GM23338 (cell line): ENCODE measurements at regions not wholly inside any gene's neighbourhood (a gene's known extent, or its start where the extent isn't known, plus 50 kb on each side); places are given as distances from the start of the nearest gene placed in this dataset.

ENCODE experiments used
- ATAC-seq: fragments of 200-7000 bp; cut with Tn5 transposase; 3 replicates; pipeline ENCODE4 v1.9.1; 2020
- DNase-seq: peaks from one replicate; pipeline ENCODE4 v3.0.0-alpha.2; 2015; ENCODE audit warnings: low spot score
- H2AFZ ChIP-seq: fragments of 200-600 bp; sonication (generic); 2 replicates; pipeline ENCODE4 v1.8.0; 2016; ENCODE audit warnings: antibody characterized with exemption, mild to moderate bottlenecking, moderate library complexity
- H3F3A ChIP-seq: fragments of 200-600 bp; sonication (generic); replicated peaks from 2 replicates; pipeline ENCODE4 v1.8.0; 2017; ENCODE audit warnings: antibody characterized with exemption, mixed run types, low read depth
- H3K27ac ChIP-seq: fragments of 200-600 bp; sonication (generic); 2 replicates; pipeline ENCODE4 v1.6.1; 2016; ENCODE audit warnings: low read depth
- H3K27me3 ChIP-seq: fragments of 200-600 bp; sonication (generic); 2 replicates; pipeline ENCODE4 v1.8.0; 2016; ENCODE audit warnings: mild to moderate bottlenecking, mixed run types, moderate library complexity; ENCODE audit not compliant: insufficient read depth
- H3K36me3 ChIP-seq: fragments of 200-600 bp; sonication (generic); 2 replicates; pipeline ENCODE4 v1.8.0; 2016; ENCODE audit warnings: mild to moderate bottlenecking; ENCODE audit not compliant: insufficient read depth
- H3K4me1 ChIP-seq: fragments of 200-600 bp; sonication (generic); 2 replicates; pipeline ENCODE4 v1.8.0; 2016; ENCODE audit warnings: mild to moderate bottlenecking, moderate library complexity; ENCODE audit not compliant: insufficient read depth
- H3K4me2 ChIP-seq: fragments of 200-600 bp; sonication (generic); 2 replicates; pipeline ENCODE4 v1.7.1; 2017; ENCODE audit warnings: mixed run types
- H3K4me3 ChIP-seq: fragments of 200-600 bp; sonication (generic); 2 replicates; pipeline ENCODE4 v1.6.1; 2016; ENCODE audit warnings: mixed run types
- H3K79me2 ChIP-seq: fragments of 200-600 bp; sonication (generic); replicated peaks from 2 replicates; pipeline ENCODE4 v1.8.0; 2017; ENCODE audit warnings: mild to moderate bottlenecking; ENCODE audit not compliant: insufficient read depth
- H3K9me2 ChIP-seq: fragments of 200-600 bp; sonication (generic); 2 replicates; pipeline ENCODE4 v1.8.0; 2017; ENCODE audit not compliant: insufficient read depth
- H4K20me1 ChIP-seq: fragments of 200-600 bp; sonication (generic); replicated peaks from 2 replicates; pipeline ENCODE4 v1.8.0; 2017; ENCODE audit warnings: mild to moderate bottlenecking; ENCODE audit not compliant: insufficient read depth
- H3K27ac Mint-ChIP-seq: 2 replicates; pipeline ENCODE4 v1.8.0; 2020; ENCODE audit warnings: inconsistent platforms, mild to moderate bottlenecking, moderate library complexity, mixed read lengths
- H3K27me3 Mint-ChIP-seq: 3 replicates; pipeline ENCODE4 v1.8.0; 2022; ENCODE audit warnings: low read depth, mild to moderate bottlenecking, moderate library complexity, mixed read lengths, inconsistent platforms; ENCODE audit not compliant: insufficient read depth, poor library complexity
- H3K36me3 Mint-ChIP-seq: 3 replicates; pipeline ENCODE4 v1.8.0; 2021; ENCODE audit warnings: low read depth, mild to moderate bottlenecking, inconsistent platforms, moderate library complexity, mixed read lengths
- H3K4me1 Mint-ChIP-seq: 3 replicates; pipeline ENCODE4 v1.8.0; 2020; ENCODE audit warnings: mild to moderate bottlenecking, inconsistent platforms, mixed read lengths
- H3K4me3 Mint-ChIP-seq: 3 replicates; pipeline ENCODE4 v1.8.0; 2021; ENCODE audit warnings: moderate library complexity, mild to moderate bottlenecking, inconsistent platforms, mixed read lengths
- H3K9me3 Mint-ChIP-seq: 3 replicates; pipeline ENCODE4 v1.8.0; 2020; ENCODE audit warnings: moderate library complexity, mild to moderate bottlenecking, inconsistent platforms, mixed read lengths
- CREB1 ChIP-seq: fragments of 250-450 bp; sonication (Bioruptor Pico); IDR thresholded peaks from 2 replicates; pipeline ENCODE4 v1.5.0; 2020; ENCODE audit warnings: low read depth, mild to moderate bottlenecking, moderate library complexity
- EZH2phosphoT487 ChIP-seq: fragments of 200-600 bp; sonication (generic); IDR thresholded peaks from one replicate; pipeline ENCODE4 v1.8.1; 2018; ENCODE audit warnings: antibody characterized with exemption; ENCODE audit not compliant: unreplicated experiment
- JUNB ChIP-seq: IDR thresholded peaks from one replicate; pipeline ENCODE4 v1.6.1; 2016; ENCODE audit warnings: antibody characterized with exemption; ENCODE audit not compliant: unreplicated experiment
- NANOG ChIP-seq: IDR thresholded peaks from 2 replicates; pipeline ENCODE4 v1.6.1; 2016; ENCODE audit warnings: antibody characterized with exemption, borderline replicate concordance
- REST ChIP-seq: IDR thresholded peaks from one replicate; pipeline ENCODE4 v1.6.1; 2018; ENCODE audit warnings: antibody characterized with exemption; ENCODE audit not compliant: unreplicated experiment
- STAT1 ChIP-seq: IDR thresholded peaks from one replicate; pipeline ENCODE4 v1.6.1; 2016; ENCODE audit warnings: antibody characterized with exemption; ENCODE audit not compliant: unreplicated experiment
- ZNF331 ChIP-seq: fragments of 250-450 bp; sonication (Bioruptor Pico); IDR thresholded peaks from 2 replicates; pipeline ENCODE4 v1.5.0; 2020; ENCODE audit warnings: low read depth, mild to moderate bottlenecking, moderate library complexity
- ZNF462 ChIP-seq: fragments of 250-450 bp; sonication (Bioruptor Pico); IDR thresholded peaks from 2 replicates; pipeline ENCODE4 v1.5.0; 2020; ENCODE audit warnings: mild to moderate bottlenecking, moderate library complexity
- TF ChIP-seq, protein P1 (sequence below): IDR thresholded peaks from 2 replicates; pipeline ENCODE4 v1.6.1; 2016; ENCODE audit warnings: antibody characterized with exemption

GRCh38 chr9:110146373-110146772 is 61.6 kb downstream of the C9orf152 start:
- no peak overlapping the region for H3K4me3 Mint-ChIP-seq

GRCh38 chr9:110148384-110148783 is 59.6 kb downstream of the C9orf152 start:
- Histone ChIP-seq H3K27ac (no peak overlapping the region), H3K4me2 (no peak overlapping the region), H3K79me2 (peaks cover 78% of the 10 kb centered on the region), H3K36me3 (no peaks in the 10 kb centered on the region), H2AFZ (no peak overlapping the region), H3K4me1 (peaks cover 5% of the 10 kb centered on the region; the same call in 1 of the 2 replicates), H3F3A (no peaks in the 10 kb centered on the region), H4K20me1 (peaks cover 3% of the 10 kb centered on the region; the same call in 1 of the 2 replicates), H3K9me2 (no peaks in the 10 kb centered on the region), H3K27me3 (no peaks in the 10 kb centered on the region), H3K4me3 (no peak overlapping the region)
- peaks cover 6% of the 10 kb centered on the region for H3K27me3 Mint-ChIP-seq
- ATAC-seq = no peak
- DNase-seq = no peak
- no peak overlapping the region for H3K27ac Mint-ChIP-seq
- peaks cover 11% of the 10 kb centered on the region for H3K9me3 Mint-ChIP-seq
- peaks cover 26% of the 10 kb centered on the region for H3K36me3 Mint-ChIP-seq
- no peak overlapping the region for H3K4me3 Mint-ChIP-seq
- peaks cover 11% of the 10 kb centered on the region; the same call in 2 of the 3 replicates for H3K4me1 Mint-ChIP-seq
- TF ChIP-seq, protein P1, sequence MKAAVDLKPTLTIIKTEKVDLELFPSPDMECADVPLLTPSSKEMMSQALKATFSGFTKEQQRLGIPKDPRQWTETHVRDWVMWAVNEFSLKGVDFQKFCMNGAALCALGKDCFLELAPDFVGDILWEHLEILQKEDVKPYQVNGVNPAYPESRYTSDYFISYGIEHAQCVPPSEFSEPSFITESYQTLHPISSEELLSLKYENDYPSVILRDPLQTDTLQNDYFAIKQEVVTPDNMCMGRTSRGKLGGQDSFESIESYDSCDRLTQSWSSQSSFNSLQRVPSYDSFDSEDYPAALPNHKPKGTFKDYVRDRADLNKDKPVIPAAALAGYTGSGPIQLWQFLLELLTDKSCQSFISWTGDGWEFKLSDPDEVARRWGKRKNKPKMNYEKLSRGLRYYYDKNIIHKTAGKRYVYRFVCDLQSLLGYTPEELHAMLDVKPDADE = no peak
- TF ChIP-seq STAT1 = no peak
- no peak for TF ChIP-seq ZNF331 (CRISPR knock-in tag)
- TF ChIP-seq ZNF462 = no peak
- no peak for TF ChIP-seq JUNB
- TF ChIP-seq EZH2phosphoT487 = no peak
- TF ChIP-seq CREB1 (CRISPR knock-in tag) = no peak
- no peak for TF ChIP-seq NANOG
- no peak for TF ChIP-seq REST

More at GRCh38 chr9:110146373-110146772, 61.6 kb downstream of the C9orf152 start:
- Mint-ChIP-seq H3K27ac (no peak overlapping the region; the same call in 1 of the 2 replicates), H3K4me1 (peaks cover 14% of the 10 kb centered on the region), H3K27me3 (peaks cover 4% of the 10 kb centered on the region), H3K9me3 (peaks cover 11% of the 10 kb centered on the region), H3K36me3 (peaks cover 30% of the 10 kb centered on the region)
- Histone ChIP-seq H3K27ac (no peak overlapping the region), H3K9me2 (no peaks in the 10 kb centered on the region), H3K36me3 (no peaks in the 10 kb centered on the region), H4K20me1 (no peaks in the 10 kb centered on the region; the same call in 1 of the 2 replicates), H3F3A (no peaks in the 10 kb centered on the region), H3K4me2 (no peak overlapping the region), H2AFZ (no peak overlapping the region), H3K4me1 (peaks cover 5% of the 10 kb centered on the region; the same call in 1 of the 2 replicates), H3K4me3 (no peak overlapping the region), H3K27me3 (no peaks in the 10 kb centered on the region), H3K79me2 (peaks cover 84% of the 10 kb centered on the region)
- TF ChIP-seq, protein P1 = no peak
- ATAC-seq (no peak), DNase-seq (no peak)
